ENCODE measurements at regions not wholly inside any gene's neighbourhood (a gene's known extent, or its start where the extent isn't known, plus 50 kb on each side); places are given as distances from the start of the nearest gene placed in this dataset.

GRCh38 chr12:127648321-127648720 is 618.6 kb upstream of the TMEM132C start:
- TF ChIP-seq, protein P1, sequence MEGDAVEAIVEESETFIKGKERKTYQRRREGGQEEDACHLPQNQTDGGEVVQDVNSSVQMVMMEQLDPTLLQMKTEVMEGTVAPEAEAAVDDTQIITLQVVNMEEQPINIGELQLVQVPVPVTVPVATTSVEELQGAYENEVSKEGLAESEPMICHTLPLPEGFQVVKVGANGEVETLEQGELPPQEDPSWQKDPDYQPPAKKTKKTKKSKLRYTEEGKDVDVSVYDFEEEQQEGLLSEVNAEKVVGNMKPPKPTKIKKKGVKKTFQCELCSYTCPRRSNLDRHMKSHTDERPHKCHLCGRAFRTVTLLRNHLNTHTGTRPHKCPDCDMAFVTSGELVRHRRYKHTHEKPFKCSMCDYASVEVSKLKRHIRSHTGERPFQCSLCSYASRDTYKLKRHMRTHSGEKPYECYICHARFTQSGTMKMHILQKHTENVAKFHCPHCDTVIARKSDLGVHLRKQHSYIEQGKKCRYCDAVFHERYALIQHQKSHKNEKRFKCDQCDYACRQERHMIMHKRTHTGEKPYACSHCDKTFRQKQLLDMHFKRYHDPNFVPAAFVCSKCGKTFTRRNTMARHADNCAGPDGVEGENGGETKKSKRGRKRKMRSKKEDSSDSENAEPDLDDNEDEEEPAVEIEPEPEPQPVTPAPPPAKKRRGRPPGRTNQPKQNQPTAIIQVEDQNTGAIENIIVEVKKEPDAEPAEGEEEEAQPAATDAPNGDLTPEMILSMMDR (IDR thresholded peaks at IDR 0.05 in 4 of 5, conservative IDR thresholded peaks at IDR 0.05 in 1 of 5): no peak
- no peak for TF ChIP-seq POLR2A (IDR thresholded peaks at IDR 0.05)

All from gastrocnemius medialis (tissue), 4 donors.